ENCODE measurements at regions not wholly inside any gene's neighbourhood (a gene's known extent, or its start where the extent isn't known, plus 50 kb on each side); places are given as distances from the start of the nearest gene placed in this dataset.

- DNase-seq, result no peak
Measured at GRCh38 chr6:120039664-120040063, 690.1 kb upstream of the MAN1A1 start.

- no peak for DNase-seq
Measured at GRCh38 chr6:120031837-120032236, 682.3 kb upstream of the MAN1A1 start.

DNA sequence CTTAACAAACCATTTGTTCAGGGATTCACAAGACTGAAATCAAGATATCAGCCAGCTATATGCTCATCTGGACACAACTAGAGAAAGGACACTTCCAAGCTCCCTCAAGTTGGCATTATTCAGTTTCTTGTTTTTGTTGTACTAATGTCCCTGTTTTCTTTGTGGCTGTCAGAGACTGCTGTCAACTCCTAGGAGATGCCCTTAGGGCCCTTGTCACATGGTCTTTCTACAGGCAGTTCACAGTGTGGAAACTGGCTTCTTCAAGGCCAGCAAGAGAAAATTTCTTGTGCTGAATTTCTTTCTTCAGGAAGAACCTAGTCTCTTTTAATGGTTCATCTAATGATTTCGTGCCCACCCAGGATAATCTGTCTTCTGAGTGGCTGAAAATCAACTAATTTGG lies 677.2 kb upstream of the MAN1A1 start:
- DNase-seq, result no peak

- no peak for DNase-seq
Measured at GRCh38 chr6:120010075-120010474, 660.5 kb upstream of the MAN1A1 start.

DNA sequence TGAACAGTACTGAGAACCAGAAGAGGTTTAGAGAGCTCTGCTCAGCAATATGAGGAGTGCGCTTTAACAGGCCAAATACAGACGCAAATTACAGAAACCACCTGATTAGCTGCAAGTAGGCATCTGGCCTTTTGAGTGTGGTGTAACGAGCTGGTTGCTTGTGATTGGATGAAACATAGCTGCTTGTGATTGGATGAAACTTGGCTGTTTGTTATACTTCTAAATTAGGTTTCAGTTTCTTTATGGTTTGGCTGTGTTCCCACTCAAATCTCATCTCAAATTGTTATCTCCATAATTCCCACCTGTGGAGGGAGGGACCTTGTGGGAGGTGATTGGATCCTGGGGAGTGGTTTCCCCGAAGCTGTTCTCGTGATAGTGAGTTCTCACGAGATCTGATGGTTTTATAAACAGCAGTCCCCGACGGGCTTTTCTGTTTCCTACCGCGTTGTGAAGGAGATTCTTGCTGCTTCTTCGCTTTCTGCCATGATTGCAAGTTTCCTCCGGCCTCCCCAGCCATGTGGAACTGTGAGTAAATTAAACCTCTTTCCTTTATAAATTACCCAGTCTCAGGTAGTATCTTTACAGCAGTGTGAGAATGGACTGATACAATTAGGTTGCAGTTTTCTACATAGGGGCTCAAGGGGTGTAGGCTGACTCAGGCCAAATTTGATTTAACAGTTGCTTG lies 655.9 kb upstream of the MAN1A1 start:
- no peak for DNase-seq

DNA sequence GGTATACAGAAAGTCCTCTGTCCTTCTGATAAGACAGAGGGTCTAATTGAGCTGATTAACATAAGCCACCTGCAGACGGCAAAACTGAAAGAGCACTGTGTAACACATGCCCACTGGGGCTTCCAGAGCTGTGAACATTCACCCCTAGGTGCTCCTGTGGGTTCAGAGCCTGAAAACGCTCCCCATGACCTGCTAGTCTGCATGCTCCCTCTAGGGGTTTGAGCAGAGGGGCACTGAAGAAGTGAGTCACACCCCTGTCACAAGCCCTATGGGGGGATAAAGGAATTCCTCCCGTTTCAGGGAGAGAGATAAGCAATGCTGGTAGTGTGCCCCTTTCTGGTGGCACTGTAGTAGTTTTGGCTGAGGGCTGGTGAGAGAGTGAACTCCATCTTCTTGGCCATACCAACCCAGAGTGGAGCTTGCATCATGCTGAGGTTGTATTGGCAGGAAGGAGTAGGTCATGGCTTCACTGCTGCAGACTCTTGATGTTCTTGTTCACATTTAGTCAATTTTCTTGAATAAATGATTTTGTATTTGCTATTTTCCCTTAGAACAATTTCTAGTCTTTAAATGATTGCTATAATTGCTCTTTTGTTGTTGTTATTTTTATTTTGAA lies 637.5 kb upstream of the MAN1A1 start:
- no peak for DNase-seq

- DNase-seq, result no peak
Measured at GRCh38 chr6:119985952-119986736, 636.6 kb upstream of the MAN1A1 start.

DNA sequence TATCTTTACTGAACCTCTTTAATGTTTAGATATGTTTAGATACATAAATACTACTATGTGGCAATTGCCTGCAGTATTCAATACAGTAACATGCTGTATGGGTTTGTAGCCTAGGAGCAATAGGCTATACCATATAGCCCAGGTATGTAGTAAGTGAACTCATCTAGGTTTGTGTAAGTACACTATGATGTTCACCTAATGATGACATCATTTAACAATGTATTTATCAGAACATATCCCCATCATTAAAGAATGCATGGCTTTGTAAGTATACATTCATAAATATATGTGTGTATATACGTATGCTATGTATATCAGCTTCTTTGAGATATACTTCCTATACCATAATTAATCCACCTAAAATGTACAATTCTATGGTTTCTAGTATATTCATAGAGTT lies 631.2 kb upstream of the MAN1A1 start:
- no peak for DNase-seq

DNA sequence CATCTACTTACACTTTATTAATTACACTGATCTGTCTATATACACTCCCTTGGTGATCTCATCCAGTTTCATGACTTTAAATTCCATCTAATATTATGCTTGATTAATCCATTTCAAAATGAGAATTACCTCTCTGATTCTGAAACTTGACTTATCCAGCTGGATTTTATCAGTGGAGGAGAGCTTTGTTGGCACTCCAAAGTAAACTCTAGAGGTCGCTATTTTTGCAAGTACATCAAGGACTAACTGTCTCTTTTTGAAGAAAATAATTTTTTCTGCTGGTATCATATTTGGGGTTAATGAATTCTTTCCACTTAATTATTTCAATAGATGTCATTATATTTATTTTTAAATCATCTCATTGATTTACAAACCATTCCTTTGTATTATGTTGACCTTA lies 630.3 kb upstream of the MAN1A1 start:
- DNase-seq, result no peak

DNA sequence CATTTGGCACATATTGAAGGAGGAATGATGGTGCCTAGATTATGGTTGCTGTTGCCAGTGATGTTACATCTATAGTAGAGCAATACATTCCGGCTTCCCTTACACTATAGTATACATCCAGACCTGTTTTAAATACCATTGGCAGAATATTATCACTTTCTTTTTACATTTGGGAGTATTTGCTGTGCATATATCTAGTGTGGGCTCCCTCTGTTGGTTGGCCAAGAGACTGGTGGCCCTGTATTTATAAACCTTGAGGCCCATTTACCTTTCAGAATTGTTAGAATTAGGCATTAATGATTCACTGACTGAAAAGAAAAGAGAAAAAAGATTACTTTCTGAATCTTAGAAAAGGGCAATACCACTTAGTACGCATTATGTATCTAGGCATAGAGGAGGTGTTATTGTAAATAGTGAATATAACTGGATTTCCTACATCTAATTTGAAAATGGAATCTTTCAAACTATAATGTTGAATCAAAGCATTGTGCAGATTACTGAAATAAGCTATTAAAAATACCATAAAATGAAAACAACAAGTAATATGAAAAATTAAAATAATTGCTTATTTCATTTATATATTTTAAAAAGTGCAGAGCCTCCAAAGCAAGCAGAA lies 628.8 kb upstream of the MAN1A1 start:
- DNase-seq, result no peak

- DNase-seq, result no peak
Measured at GRCh38 chr6:119974430-119975159, 625.0 kb upstream of the MAN1A1 start.

- DNase-seq, result no peak
Measured at GRCh38 chr6:119966484-119966883, 616.9 kb upstream of the MAN1A1 start.

- DNase-seq, result no peak
Measured at GRCh38 chr6:119965900-119966299, 616.3 kb upstream of the MAN1A1 start.

DNA sequence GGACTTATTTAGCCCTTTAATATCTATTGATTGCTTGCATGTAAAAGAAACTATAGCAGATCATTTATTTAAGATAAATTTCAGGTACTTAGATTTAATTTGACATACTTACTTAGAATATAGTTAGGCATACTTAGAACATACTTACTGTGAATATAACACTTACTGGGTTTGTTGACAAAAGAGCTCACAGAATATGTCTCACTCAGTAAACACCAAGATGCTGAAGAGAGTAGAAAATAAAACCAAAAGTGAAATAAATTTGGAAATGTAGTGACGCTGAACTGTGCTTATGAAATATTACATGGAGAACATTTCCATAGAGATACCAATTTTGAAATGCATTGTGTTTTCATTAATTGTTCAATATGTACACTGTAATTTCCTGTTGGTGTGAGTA lies 615.4 kb upstream of the MAN1A1 start:
- DNase-seq, result no peak

DNA sequence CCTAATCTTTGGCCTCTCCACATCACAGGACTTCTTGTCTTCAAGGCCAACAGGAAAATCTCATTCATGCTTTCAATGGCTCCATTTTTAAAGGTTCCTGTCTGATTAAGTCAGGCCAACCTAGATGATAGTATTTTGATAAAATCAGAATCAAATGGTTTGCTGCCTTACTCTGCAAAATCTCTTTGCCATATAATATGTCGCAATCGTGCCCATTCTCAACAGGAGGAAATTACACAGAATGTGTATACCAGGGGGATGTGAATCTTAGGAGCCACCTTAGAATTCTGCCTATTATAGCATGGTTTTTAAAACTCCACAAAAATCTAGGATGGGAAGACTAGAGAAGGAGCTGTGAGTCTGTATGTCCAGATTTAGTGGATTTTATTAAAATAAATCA lies 612.9 kb upstream of the MAN1A1 start:
- DNase-seq, result no peak

DNA sequence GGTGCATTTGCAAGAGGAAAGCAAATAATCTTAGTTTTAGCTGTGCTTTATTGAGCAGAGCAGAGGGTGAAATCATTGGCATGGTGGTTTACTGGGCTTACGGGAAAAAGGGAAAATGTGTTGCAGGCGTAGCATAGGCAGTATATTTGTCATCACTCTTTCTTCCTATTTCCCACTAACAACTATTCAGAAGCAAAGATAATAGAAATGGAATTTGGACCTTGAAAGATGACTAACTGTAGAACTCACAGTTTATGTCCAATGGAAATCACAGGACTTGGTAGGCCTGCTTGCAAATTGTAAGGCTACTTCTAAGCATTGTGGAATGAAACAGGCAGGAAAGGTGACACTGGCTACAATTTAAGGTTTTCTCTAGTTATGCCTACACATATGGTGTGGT lies 611.9 kb upstream of the MAN1A1 start:
- no peak for DNase-seq

GRCh38 chr6:119960456-119960855 lies 610.9 kb upstream of the MAN1A1 start:
- no peak for DNase-seq

GRCh38 chr6:119960036-119960435 lies 610.5 kb upstream of the MAN1A1 start:
- no peak for DNase-seq

- DNase-seq, result no peak
Measured at GRCh38 chr6:119957195-119957594, 607.6 kb upstream of the MAN1A1 start.

- DNase-seq, result no peak
Measured at GRCh38 chr6:119952696-119953095, 603.1 kb upstream of the MAN1A1 start.

GRCh38 chr6:119950681-119951080 lies 601.1 kb upstream of the MAN1A1 start:
- no peak for DNase-seq

- no peak for DNase-seq
Measured at GRCh38 chr6:119942078-119942752, 592.7 kb upstream of the MAN1A1 start.

Measured in NCI-H1930 (cell line).